ENCODE measurements at regions not wholly inside any gene's neighbourhood (a gene's known extent, or its start where the extent isn't known, plus 50 kb on each side); places are given as distances from the start of the nearest gene placed in this dataset.
"Not testable (repeated sequence)": the region's sequence is repeated elsewhere in the genome, so short reads cannot be mapped to it uniquely, and the experiment has no call there.

- DNase-seq = no peak
Measured at GRCh38 chr1:214715126-214715525, 112.1 kb downstream of the CENPF start.

GRCh38 chr1:214717351-214717750, 114.4 kb downstream of the CENPF start:
- no peak for DNase-seq

DNA sequence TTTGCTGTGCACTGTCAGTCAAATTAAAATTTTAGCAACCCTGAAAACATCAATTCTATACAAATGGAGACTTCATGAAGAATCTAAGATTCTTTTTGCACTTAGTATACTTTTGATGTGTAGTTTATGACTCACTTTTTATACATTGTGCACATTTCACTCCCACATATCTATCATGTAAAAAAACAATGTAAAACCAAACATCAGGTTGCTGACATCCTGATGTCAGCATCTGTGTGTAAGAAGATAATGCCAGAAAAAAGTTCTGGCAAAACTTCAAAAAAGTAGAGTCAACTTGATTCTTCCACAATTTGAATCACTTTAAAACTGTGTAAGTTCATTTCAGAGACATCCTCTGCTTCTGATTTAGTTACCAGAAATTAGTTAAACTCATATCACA, 115.7 kb downstream of the CENPF start:
- no peak for DNase-seq

DNA sequence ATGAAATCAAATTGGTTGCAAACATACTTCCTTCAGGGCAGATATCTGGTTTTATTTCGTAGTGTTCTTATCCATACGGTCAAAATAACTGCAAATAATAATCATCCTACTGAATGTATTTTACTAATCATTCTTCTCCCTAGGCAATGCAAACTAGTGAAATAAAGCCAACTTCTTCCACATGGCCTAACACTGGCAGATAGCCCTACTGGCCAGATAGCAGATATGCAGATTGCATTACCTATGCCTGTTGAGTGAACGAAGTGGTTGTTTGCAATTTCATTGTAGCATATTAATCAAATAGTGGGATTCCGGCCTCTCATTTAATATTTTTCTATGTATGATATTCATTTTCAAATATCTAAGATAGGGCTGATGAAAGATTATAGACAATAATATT, 116.2 kb downstream of the CENPF start:
- DNase-seq = no peak

DNA sequence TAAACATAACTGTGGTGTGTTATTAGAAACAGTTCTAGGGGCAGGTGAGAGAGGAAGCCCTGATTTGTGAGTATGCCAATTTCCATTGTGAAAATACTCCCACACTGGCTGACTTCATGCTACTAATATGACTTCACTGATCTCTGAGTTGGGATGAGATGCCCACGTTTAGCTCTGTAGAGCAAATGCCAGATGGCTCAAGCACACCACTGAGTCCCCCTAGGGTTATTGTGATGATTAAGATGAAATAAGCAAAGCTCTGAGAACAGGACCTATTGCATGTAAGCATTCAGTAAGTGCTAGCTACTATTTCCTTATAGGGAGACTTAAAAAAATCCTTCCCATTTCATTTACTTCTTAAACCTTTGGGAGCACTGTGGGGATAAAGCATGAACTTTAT, 117.6 kb downstream of the CENPF start:
- no peak for DNase-seq

- no peak for DNase-seq
Measured at GRCh38 chr1:214727274-214727673, 124.3 kb downstream of the CENPF start.

DNA sequence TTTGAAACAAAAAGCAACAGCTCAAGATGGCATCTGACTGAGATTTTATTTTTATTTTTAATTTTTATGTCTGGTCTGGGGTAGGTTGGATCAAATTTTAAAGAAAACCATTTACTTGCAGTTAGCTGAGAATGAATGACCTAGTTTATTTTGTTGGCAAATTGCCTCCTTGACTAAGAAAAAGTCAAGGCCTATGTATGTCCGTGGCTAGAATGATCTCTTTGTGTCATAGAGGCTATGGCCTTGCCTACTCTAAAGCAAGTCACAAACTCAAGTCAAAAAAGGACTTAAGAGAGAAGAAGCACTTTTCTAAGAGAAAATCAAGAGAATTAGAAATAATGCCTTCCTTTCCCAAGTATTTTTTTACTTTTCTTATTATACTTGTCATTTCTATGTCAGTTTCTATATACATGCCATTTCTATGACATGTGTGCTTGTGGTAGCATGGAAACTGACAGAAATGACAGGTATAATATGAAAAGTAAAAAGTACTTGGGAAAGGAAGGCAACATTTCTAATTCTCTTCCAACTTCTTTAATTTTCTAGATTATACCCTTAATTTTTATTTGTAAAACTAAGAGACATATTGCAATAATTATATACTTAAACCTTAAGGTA, 136.7 kb downstream of the CENPF start:
- DNase-seq = no peak

DNA sequence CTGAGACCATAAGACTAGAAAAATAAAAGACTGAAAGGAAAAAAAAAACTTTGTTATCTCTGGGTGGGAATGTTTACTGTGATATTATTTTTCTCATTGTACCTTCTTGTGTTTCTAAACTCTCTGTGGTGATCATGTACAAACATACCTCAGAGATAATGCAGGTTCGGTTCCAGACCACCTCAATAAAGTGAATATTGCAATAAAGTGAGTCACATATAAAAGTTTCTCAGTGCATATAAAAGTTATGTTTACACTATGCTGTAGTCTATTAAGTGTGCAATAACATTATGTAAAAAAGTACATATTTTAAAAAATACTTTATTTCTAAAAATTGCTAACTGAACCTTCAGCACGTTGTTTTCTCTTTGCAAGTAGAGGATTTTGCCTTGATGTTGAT, 137.5 kb downstream of the CENPF start:
- no peak for DNase-seq

- no peak for DNase-seq
Measured at GRCh38 chr1:214747050-214747635, 144.1 kb downstream of the CENPF start.

- DNase-seq = no peak
Measured at GRCh38 chr1:214753236-214753852, 150.3 kb downstream of the CENPF start.

DNA sequence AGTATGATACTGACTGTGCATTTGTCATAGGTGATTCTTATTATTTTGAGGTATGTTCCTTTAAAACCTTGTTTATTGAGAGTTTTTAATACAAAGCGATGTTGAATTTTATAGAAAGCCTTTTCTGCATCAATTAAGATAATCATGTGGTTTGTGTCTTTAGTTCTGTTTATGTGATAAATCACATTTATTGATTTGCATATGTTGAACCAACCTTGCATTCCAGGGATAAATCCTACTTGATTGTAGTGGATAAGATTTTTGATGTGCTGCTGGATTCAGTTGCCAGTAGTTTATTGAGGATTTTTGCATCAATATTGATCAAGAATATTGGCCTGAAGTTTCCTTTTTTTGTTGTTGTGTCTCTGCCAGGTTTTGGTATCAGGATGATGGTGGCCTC, 158.0 kb downstream of the CENPF start:
- DNase-seq = no peak

DNA sequence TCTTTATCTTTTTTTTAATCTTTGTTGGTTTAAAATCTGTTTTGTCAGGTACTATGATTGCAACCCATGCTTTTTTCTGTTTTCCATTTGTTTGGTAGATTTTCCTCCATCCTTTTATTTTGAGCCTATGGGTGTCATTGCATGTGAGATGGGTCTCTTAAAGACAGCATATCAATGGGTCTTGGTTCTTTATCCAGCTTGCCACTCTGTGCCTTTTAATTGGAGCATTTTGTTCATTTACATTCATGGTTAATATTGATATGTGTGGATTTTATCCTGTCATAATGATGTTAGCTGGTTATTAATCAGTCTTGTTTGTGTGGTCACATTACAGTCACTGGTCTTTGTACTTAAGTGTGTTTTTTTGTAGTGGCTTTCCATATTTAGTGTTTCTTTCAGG, 159.9 kb downstream of the CENPF start:
- DNase-seq = no peak

DNA sequence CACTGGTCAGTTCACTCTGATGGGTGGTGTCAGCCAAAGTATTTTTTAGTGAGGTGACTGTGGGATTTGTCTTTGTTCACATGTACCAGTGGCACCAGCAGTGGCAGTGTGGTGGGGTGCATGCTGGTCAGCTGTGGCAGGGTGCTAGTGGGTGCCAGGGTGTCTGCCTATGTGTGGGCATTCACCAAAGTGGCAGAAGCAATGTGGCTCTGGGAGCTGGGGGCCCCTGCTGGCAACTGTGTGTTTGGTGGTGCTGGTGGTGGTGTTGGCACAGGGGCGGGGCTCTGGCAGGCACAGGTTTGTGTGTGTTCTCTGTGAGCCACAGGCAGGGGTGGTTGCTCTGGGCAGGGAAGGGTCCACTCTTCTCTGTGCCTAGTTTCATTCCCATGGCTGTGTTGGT, 161.5 kb downstream of the CENPF start:
- DNase-seq = no peak

DNA sequence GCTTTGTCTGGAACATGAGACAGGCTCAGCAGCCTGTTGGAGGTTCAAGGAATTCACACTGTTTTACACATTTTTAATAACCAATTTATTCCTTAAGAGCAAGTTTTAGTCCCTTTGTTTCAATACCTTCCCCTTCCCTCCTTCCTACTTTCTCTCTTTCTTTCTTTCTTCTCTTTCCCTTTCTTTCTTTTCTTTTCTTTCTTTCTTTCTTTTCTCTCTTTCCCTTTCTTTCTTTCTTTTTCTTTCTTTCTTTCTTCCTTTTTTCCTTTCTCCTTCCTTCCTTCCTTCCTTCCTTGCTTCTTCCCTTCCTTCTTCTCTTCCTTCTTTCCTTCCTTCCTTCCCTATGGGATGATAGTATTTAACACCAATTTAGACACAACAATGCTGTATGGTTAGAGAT, 164.2 kb downstream of the CENPF start:
- no peak for DNase-seq

DNA sequence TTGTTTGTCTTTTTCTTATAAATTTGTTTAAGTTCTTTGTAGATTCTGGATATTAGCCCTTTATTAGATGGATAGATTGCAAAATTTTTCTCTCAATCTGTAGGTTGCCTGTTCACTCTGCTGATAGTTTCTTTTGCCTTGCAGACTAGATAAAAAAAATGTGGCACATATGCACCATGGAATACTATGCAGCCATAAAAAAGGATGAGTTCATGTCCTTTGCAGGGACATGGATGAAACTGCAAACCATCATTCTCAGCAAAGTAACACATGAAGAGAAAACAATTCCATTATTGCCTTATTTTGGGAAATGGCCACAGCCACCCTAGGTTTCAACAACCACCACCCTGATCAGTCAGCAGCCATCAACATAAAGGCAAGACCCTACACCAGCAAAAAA, 166.7 kb downstream of the CENPF start:
- DNase-seq = not testable (repeated sequence)

GRCh38 chr1:214777364-214777763, 174.4 kb downstream of the CENPF start:
- no peak for DNase-seq

- DNase-seq = no peak
Measured at GRCh38 chr1:214791961-214792360, 189.0 kb downstream of the CENPF start.

DNA sequence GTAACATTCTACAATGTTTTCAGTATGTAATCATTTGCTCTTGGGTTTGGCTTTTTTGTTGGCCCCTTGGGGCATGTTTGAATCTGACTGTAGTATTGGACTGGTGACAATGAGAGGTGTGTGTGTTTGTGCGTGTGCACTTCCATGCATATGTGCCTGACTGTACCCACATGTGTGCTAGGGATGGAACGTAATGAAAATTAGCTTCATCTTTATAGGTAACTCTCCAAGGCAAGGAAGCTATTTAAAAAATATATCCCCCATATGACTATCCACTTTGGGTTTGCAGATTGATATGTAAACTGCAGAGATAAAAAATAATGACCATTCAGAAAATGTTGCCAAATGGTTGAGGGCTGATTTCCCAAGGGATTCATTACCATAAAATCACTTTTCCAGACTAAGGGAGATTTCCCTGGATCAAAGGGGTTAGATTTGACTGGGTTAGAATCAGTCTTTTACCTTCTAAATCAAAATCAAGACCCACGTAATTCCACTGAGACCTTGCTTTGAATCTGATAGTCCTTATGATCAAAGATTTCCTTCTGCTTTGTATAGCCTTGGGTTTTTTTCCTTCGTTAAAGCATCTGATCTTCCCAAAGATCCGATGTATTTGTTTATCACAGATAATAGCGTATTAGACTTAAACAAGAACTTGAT, 189.7 kb downstream of the CENPF start:
- DNase-seq = no peak

DNA sequence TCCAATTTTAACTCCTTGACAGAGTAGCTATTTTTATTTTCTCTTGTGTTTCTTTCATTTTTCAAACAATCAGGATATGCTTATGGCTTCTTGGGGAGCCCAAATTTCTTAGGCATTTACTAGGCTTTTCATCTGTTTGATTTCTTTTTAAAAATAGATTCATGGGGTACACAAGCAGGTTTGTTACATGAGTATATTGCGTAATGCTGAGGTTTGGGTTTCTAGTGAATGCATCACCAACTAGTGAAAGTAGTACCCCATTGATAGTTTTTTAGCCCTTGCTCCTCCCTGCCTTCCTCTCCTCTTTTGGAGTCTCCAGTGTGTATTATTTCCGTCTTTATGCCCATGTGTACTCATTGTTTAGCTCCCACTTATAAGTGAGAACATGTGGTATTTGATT, 190.7 kb downstream of the CENPF start:
- DNase-seq = no peak

DNA sequence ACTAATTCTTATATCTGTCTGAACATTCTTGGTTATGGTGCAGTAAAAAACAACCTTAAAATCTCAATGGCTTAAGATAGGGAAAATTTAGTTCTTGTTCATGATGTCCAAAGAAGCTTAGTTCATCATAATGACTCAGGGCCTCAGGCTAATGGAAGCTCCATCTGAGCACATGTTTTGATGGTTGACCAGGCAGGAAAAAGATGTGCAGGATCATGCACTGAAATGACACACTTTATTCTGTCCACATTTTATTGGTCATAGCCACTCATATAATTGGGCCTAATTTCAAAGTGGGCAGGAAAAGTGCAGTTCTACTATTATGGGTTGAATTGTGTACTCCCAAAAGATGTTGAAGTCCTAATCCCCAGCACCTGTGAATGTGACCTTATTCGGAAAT, 198.2 kb downstream of the CENPF start:
- no peak for DNase-seq

DNA sequence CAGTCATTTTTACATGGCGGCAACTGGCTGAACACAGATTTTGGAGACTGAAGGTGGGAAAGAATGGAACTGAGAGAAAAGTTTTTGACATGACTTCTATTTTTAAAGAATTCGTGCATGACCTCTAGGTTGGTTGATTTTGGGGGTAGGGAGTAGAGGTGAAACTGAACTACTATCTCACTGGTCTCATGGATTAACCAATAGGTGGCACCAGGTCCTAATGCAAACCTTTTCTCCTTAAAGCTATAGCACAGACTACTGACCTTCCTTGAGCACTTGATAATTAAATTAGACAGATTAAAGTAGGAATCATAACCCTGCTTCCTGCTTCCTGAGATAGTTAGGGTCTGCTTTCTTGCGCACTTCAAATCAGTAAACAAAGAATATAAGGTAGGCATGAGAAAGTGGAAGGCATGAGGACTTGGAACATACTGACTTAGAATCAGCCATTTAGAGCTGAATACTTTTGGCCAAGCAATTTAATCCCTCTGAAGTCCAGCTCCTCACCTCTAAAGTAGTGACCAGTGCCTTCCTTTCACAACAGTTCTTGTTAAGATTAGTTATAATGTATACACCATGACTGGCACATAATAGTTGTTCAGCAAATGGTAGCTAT, 206.0 kb downstream of the CENPF start:
- DNase-seq = no peak

GRCh38 chr1:214816603-214817002, 213.6 kb downstream of the CENPF start:
- DNase-seq = no peak

- DNase-seq = peak in 2 of 3 donors; percentile 1 to 3
Measured at GRCh38 chr1:214823311-214824117, 220.5 kb downstream of the CENPF start.

Measured in suppressor macrophage treated with lipopolysaccharide for 1 hour (primary cell).